NB4 (cell line): ENCODE measurements at regions not wholly inside any gene's neighbourhood (a gene's known extent, or its start where the extent isn't known, plus 50 kb on each side); places are given as distances from the start of the nearest gene placed in this dataset.

Experiments used
- DNase-seq: peaks from one replicate; pipeline ENCODE4 v3.0.0; 2010; ENCODE audit warnings: low read depth
- H3K4me3 ChIP-seq: one replicate; pipeline ENCODE4 v1.5.1; 2011; ENCODE audit warnings: mild to moderate bottlenecking, low read depth, low read length, moderate library complexity
- CTCF ChIP-seq: IDR thresholded peaks from one replicate; pipeline ENCODE4 v1.5.1; 2012; ENCODE audit warnings: low read depth, low read length
- MYC ChIP-seq: IDR thresholded peaks from 2 replicates; pipeline ENCODE4 v1.6.1; 2011; ENCODE audit warnings: low read depth, low read length
- POLR2A ChIP-seq: IDR thresholded peaks from 2 replicates; pipeline ENCODE4 v1.6.1; 2011; ENCODE audit warnings: mild to moderate bottlenecking; ENCODE audit not compliant: insufficient read length; ENCODE audit errors: extremely low read depth
- TF ChIP-seq, protein P1 (sequence below): IDR thresholded peaks from 2 replicates; pipeline ENCODE4 v1.6.1; 2011; ENCODE audit warnings: low read depth, low read length

GRCh38 chr1:193472838-193473398 is 286.5 kb upstream of the B3GALT2 start:
- H3K4me3 ChIP-seq: no peak overlapping the region
- no peak for DNase-seq
- TF ChIP-seq, protein P1, sequence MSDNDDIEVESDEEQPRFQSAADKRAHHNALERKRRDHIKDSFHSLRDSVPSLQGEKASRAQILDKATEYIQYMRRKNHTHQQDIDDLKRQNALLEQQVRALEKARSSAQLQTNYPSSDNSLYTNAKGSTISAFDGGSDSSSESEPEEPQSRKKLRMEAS: no peak
- TF ChIP-seq CTCF (no peak), MYC (no peak), POLR2A (no peak)

DNA sequence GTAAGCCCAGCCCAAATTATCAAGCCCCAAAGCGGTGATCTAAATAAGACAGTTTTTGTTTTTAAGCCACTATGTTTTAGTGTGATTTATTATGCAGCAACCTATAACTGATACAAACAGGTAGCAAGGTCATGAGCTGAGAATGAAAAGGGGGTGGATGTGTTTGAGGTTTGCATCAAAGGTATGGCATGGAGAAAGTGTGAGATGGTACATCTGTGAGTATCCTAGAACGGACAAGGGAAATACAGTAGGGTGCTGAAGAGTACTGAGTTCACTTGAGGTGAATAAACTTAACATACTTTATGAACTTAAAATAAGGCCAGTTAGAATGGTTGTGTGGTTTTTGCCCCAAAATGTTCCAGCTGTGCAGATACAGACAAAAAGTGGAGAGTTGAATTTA is 286.0 kb upstream of the B3GALT2 start:
- DNase-seq: no peak
- H3K4me3 ChIP-seq: no peak overlapping the region
- TF ChIP-seq MYC (no peak), POLR2A (no peak), CTCF (no peak)
- TF ChIP-seq, protein P1: no peak

- TF ChIP-seq, protein P1: no peak
- no peak for TF ChIP-seq POLR2A
- TF ChIP-seq CTCF: no peak
- no peak for TF ChIP-seq MYC
- DNase-seq: no peak
- no peak overlapping the region for H3K4me3 ChIP-seq
Observed at GRCh38 chr1:193471981-193472380, 285.6 kb upstream of the B3GALT2 start.

DNA sequence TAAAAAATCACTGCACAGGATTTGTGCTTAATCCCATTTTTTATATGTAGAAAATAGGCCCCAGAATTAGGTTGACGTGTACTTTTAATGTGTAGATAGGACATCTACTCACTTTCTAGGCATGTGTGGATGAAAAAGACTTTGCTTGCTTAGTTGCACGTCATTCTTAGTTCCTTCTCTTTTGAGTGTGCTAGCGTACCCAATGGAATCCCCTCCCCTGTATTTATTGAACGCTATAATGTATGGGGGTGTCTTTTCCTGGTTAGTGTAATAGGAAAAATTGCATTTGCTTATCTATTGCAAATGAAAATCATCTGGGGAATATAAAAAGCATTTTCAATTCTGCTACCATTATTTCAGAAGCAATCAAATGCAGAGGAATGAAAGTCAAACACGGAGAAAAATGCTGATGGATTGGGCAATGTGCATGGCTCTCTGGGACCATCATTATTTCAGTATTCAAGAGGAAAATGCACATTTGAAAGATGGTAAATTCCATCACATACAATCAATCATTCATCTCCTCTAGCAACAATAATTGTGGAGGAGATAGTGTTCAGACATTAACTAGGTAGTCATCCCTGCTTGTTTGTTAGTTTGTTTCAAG is 277.0 kb upstream of the B3GALT2 start:
- TF ChIP-seq POLR2A (no peak), CTCF (no peak), MYC (no peak)
- TF ChIP-seq, protein P1: no peak
- no peak for DNase-seq
- H3K4me3 ChIP-seq: no peak overlapping the region

GRCh38 chr1:193462629-193463320 is 276.4 kb upstream of the B3GALT2 start:
- DNase-seq: peak; percentile 49
- TF ChIP-seq, protein P1: no peak
- TF ChIP-seq CTCF (no peak), POLR2A (no peak), MYC (no peak)
- H3K4me3 ChIP-seq: no peak overlapping the region
